ENCODE measurements at regions not wholly inside any gene's neighbourhood (a gene's known extent, or its start where the extent isn't known, plus 50 kb on each side); places are given as distances from the start of the nearest gene placed in this dataset.

DNA sequence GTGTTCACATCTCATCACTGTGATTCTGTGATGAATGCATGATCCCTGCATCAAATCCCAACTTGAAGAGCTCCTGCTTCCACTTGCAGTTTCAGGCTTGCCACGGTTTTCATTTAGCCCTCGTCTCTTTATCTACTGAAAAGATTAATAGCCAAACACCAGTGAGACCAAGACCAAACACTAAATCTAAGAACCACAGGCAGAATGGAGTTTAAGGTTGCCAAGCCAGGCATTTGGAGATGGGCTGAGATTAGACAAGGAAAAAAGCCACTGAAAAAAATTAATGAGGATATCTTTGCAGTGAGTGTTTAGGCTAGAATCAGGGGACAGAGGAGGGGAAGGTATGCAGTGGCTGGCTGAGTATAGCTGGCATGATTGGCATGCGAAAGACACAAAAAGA is 227.2 kb upstream of the BLID start:
- DNase-seq (ENCODE audit: low read depth) = peak; percentile 16
- H3K4me3 ChIP-seq (ENCODE audit: low read depth, low read length) = no peak overlapping the region
- TF ChIP-seq CTCF (IDR thresholded peaks at IDR 0.05; ENCODE audit: low read depth, low read length, missing control alignments) = no peak
- in situ Hi-C loops (cut with HindIII; ENCODE audit: low sequenced_read_pairs) = no loop called here

DNA sequence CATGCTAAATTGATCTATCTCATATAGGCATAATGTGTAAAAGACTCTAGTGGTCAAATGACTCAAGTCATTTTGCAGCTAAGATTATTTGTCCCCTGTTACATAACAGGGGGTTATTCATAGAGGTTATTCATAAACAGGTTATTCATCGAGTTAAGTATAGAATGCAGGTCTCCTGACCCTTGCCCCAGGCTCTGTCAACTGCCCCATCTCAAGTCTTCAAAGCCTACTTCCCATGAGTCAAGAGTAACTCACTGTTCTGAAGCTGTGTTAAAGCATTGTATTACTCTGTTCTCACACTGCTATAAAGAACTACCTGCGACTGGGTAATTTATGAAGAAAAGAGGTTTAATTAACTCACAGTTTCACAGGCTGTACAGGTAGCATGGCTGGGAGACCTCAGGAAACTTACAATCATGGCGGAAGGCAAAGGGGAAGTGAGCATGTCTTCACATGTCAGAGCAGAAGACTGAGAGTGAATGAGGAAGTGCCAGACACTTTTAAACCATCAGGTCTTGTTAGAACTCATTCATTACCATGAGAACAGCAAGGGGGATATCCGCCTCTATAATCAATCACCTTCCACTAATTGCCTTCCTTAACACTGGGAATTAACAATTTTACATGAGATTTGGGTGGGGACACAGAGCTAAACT is 226.2 kb upstream of the BLID start:
- TF ChIP-seq CTCF (IDR thresholded peaks at IDR 0.05; ENCODE audit: low read depth, low read length, missing control alignments) = no peak
- no peak for DNase-seq (ENCODE audit: low read depth)
- H3K4me3 ChIP-seq (ENCODE audit: low read depth, low read length) = no peak overlapping the region
- in situ Hi-C loops (cut with HindIII; ENCODE audit: low sequenced_read_pairs) = no loop called here

- no peak overlapping the region for H3K4me3 ChIP-seq (ENCODE audit: low read depth, low read length)
- no peak for DNase-seq (ENCODE audit: low read depth)
- in situ Hi-C loops (cut with HindIII; ENCODE audit: low sequenced_read_pairs) = no loop called here
- TF ChIP-seq CTCF (IDR thresholded peaks at IDR 0.05; ENCODE audit: low read depth, low read length, missing control alignments) = no peak
Observed at GRCh38 chr11:122341477-122341876, 225.5 kb upstream of the BLID start.

DNA sequence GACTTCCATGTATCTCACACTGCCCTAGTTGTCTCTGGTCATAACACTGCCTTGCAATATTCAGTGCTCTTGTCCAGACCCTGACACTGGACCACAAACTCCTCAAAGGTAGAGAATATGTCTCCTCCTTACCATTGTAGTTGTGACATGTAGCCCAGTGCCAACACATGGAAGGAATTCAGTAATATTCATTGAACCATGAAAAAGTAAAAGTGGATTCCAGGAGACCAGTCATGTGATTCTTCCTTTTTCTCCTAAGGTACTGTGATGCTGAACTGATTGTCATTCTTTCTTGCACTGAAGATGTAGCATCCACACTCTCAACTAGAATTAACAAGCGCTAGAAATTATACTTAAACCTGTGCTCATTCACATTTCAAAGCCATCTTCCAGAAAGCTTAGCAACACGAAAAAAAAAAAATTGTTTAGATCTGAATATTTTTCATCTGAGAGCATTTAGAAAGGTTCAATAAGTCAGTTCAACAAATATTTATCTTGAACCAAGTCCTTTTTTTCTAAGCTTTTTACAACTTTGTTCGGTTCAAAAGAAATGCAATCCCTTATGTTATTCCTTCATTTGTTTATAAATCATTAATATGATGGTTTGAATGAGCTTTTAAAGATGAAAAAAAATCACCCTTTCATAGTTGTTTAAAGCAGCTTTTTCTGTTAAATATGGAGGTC is 224.7 kb upstream of the BLID start:
- no peak overlapping the region for H3K4me3 ChIP-seq (ENCODE audit: low read depth, low read length)
- no peak for TF ChIP-seq CTCF (IDR thresholded peaks at IDR 0.05; ENCODE audit: low read depth, low read length, missing control alignments)
- in situ Hi-C loops (cut with HindIII; ENCODE audit: low sequenced_read_pairs) = no loop called here
- DNase-seq (ENCODE audit: low read depth) = no peak

DNA sequence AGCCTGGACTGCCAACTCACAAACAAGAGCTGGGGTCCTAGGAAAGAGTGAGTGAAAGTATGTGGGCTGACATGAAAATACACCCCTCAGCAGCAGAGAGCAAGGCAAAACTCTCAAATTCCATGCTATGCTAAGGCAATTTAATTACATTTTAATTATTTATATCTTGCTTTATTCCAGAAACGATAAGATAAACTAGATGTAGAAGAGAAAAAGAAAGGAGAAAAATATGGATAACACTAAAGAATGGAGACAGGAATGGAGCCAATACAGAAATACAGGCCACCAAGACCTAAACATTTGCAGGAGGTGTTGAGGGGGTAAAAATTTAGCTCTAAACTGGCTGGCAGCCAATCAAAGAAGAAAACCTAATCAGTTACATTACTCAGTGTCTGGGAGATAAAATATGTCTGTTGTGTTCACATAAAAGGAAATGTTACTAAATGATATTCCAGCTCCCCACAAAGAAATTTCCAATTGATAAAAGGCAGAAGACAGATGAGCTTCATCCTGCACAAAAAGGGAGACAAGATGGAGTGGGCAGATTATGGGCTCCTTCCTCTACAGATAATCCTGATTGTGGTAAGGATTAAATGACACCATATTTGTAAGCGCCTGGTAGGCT is 223.5 kb upstream of the BLID start:
- in situ Hi-C loops (cut with HindIII; ENCODE audit: low sequenced_read_pairs) = no loop called here

DNA sequence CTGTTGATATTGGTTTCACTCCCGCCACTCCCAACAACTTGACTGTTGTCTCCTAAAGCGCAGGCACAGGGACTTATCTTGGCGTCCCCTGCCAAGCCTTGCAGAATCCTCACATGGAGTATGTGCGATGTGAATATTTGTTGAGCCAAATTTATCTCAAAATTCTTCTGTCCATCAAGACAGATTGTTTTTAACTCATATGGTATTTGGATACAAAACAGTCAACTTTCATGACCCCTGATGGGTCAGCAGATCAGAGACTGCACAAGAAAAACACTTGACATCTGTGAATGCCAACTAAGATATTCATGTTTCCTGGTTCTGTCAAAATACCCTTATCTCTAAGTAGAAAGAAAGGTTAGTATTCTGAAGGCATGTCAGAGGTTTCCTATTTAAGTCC is 221.7 kb upstream of the BLID start:
- in situ Hi-C loops (cut with HindIII; ENCODE audit: low sequenced_read_pairs) = no loop called here
- H3K4me3 ChIP-seq (ENCODE audit: low read depth, low read length) = no peak overlapping the region
- no peak for DNase-seq (ENCODE audit: low read depth)
- no peak for TF ChIP-seq CTCF (IDR thresholded peaks at IDR 0.05; ENCODE audit: low read depth, low read length, missing control alignments)

More for the DNA sequence above, 223.5 kb upstream of the BLID start:
- H3K4me3 ChIP-seq (ENCODE audit: low read depth, low read length) = no peak overlapping the region
- TF ChIP-seq CTCF (IDR thresholded peaks at IDR 0.05; ENCODE audit: low read depth, low read length, missing control alignments) = no peak
- no peak for DNase-seq (ENCODE audit: low read depth)

Measured in astrocyte of the cerebellum (primary cell).